SU-DHL-6 (cell line): ENCODE measurements at regions not wholly inside any gene's neighbourhood (a gene's known extent, or its start where the extent isn't known, plus 50 kb on each side); places are given as distances from the start of the nearest gene placed in this dataset.

Source experiments
- EZH2phosphoT487 ChIP-seq: fragments of 200-600 bp; sonication (generic), shearing (Covaris generic); conservative IDR thresholded peaks from 2 replicates; pipeline ENCODE4 v1.6.1; 2018; ENCODE audit warnings: mild to moderate bottlenecking, antibody characterized with exemption, low read length, moderate library complexity, mixed read lengths
- TF ChIP-seq, protein P1 (sequence below): fragments of 200-600 bp; sonication (generic); IDR thresholded peaks from one replicate; pipeline ENCODE4 v1.5.1; 2017; ENCODE audit warnings: antibody characterized with exemption, mild to moderate bottlenecking, low read length, moderate library complexity; ENCODE audit not compliant: insufficient read depth, poor library complexity, severe bottlenecking

GRCh38 chr11:15484398-15484797, 369.7 kb downstream of the INSC start:
- TF ChIP-seq, protein P1, sequence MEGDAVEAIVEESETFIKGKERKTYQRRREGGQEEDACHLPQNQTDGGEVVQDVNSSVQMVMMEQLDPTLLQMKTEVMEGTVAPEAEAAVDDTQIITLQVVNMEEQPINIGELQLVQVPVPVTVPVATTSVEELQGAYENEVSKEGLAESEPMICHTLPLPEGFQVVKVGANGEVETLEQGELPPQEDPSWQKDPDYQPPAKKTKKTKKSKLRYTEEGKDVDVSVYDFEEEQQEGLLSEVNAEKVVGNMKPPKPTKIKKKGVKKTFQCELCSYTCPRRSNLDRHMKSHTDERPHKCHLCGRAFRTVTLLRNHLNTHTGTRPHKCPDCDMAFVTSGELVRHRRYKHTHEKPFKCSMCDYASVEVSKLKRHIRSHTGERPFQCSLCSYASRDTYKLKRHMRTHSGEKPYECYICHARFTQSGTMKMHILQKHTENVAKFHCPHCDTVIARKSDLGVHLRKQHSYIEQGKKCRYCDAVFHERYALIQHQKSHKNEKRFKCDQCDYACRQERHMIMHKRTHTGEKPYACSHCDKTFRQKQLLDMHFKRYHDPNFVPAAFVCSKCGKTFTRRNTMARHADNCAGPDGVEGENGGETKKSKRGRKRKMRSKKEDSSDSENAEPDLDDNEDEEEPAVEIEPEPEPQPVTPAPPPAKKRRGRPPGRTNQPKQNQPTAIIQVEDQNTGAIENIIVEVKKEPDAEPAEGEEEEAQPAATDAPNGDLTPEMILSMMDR: no peak
- TF ChIP-seq EZH2phosphoT487: no peak
